SK-MEL-5 (cell line): ENCODE measurements at regions not wholly inside any gene's neighbourhood (a gene's known extent, or its start where the extent isn't known, plus 50 kb on each side); places are given as distances from the start of the nearest gene placed in this dataset.
A peak's percentile ranks its signal among the peaks of the same experiment; 100 is the strongest.

Experiments used
- DNase-seq: peaks from one replicate; pipeline ENCODE4 v3.0.0-alpha.2; 2016; ENCODE audit warnings: low read depth, low spot score
- in situ Hi-C: cut with HindIII; loops from 2 replicates; pipeline ENCODE4 v1.10.0; 2016; ENCODE audit warnings: low sequenced_read_pairs, high pct_unique_total_duplicates, low pct_unique_long_range_greater_than_20kb

- no peak for DNase-seq
- in situ Hi-C loops: no loop called here
Observed at GRCh38 chr2:81163583-81163982, 859.0 kb upstream of the LRRTM1 start.

- in situ Hi-C loops: no loop called here
Observed at GRCh38 chr2:81158505-81158904, 854.0 kb upstream of the LRRTM1 start.

GRCh38 chr2:81148323-81148722 lies 843.8 kb upstream of the LRRTM1 start:
- no peak for DNase-seq
- in situ Hi-C loops: no loop called here

More at GRCh38 chr2:81158505-81158904, 854.0 kb upstream of the LRRTM1 start:
- no peak for DNase-seq

GRCh38 chr2:81136296-81136695 lies 831.7 kb upstream of the LRRTM1 start:
- in situ Hi-C loops: no loop called here
- no peak for DNase-seq

- in situ Hi-C loops: no loop called here
Observed at GRCh38 chr2:81097361-81097760, 792.8 kb upstream of the LRRTM1 start.

GRCh38 chr2:81093031-81093430 lies 788.5 kb upstream of the LRRTM1 start:
- in situ Hi-C loops: no loop called here
- no peak for DNase-seq

More at GRCh38 chr2:81097361-81097760, 792.8 kb upstream of the LRRTM1 start:
- no peak for DNase-seq

- DNase-seq: no peak
- in situ Hi-C loops: no loop called here
Observed at GRCh38 chr2:81087646-81088045, 783.1 kb upstream of the LRRTM1 start.

- no peak for DNase-seq
- in situ Hi-C loops: no loop called here
Observed at GRCh38 chr2:81084101-81084500, 779.5 kb upstream of the LRRTM1 start.

GRCh38 chr2:81078631-81079030 lies 774.1 kb upstream of the LRRTM1 start:
- in situ Hi-C loops: no loop called here
- no peak for DNase-seq

- in situ Hi-C loops: no loop called here
- no peak for DNase-seq
Observed at GRCh38 chr2:81078102-81078501, 773.5 kb upstream of the LRRTM1 start.

GRCh38 chr2:81077396-81077795 lies 772.8 kb upstream of the LRRTM1 start:
- in situ Hi-C loops: no loop called here
- no peak for DNase-seq

GRCh38 chr2:81073412-81073811 lies 768.9 kb upstream of the LRRTM1 start:
- in situ Hi-C loops: no loop called here
- no peak for DNase-seq

- in situ Hi-C loops: no loop called here
- no peak for DNase-seq
Observed at GRCh38 chr2:81068144-81068543, 763.6 kb upstream of the LRRTM1 start.

- in situ Hi-C loops: no loop called here
- no peak for DNase-seq
Observed at GRCh38 chr2:81061016-81061415, 756.5 kb upstream of the LRRTM1 start.

- in situ Hi-C loops: no loop called here
- no peak for DNase-seq
Observed at GRCh38 chr2:81050580-81051095, 746.1 kb upstream of the LRRTM1 start.

- no peak for DNase-seq
Observed at GRCh38 chr2:81043681-81044080, 739.1 kb upstream of the LRRTM1 start.

GRCh38 chr2:81007104-81007503 lies 702.6 kb upstream of the LRRTM1 start:
- DNase-seq: peak; percentile 28
- in situ Hi-C loops: no loop called here

More at GRCh38 chr2:81043681-81044080, 739.1 kb upstream of the LRRTM1 start:
- in situ Hi-C loops: no loop called here

GRCh38 chr2:81002906-81003305 lies 698.4 kb upstream of the LRRTM1 start:
- no peak for DNase-seq
- in situ Hi-C loops: no loop called here

GRCh38 chr2:80987466-80987865 lies 682.9 kb upstream of the LRRTM1 start:
- in situ Hi-C loops: no loop called here
- DNase-seq: no peak

GRCh38 chr2:80969900-80970299 lies 665.3 kb upstream of the LRRTM1 start:
- in situ Hi-C loops: no loop called here
- DNase-seq: no peak
